Thoracic aorta (tissue), 2 donors: ENCODE measurements at regions not wholly inside any gene's neighbourhood (a gene's known extent, or its start where the extent isn't known, plus 50 kb on each side); places are given as distances from the start of the nearest gene placed in this dataset.
"Not testable (repeated sequence)": the region's sequence is repeated elsewhere in the genome, so short reads cannot be mapped to it uniquely, and the experiment has no call there.

ENCODE experiments used
- ATAC-seq: fragments of 150-250 bp; one replicate; pipeline ENCODE4 v1.8.0; 2017; ENCODE audit warnings: low read depth; ENCODE audit not compliant: insufficient number of reproducible peaks, low FRiP score
- DNase-seq: peaks from one replicate; pipeline ENCODE4 v3.0.0-alpha.2; 2020; ENCODE audit warnings: low spot score
- H3K27ac ChIP-seq, 2 donors: fragments of 200-600 bp; sonication (generic); 1 replicate in 1 of 2; 2 replicates in 1 of 2; pipeline ENCODE4 v1.5.1; 2016; ENCODE audit warnings: mild to moderate bottlenecking in 2 of 2, moderate library complexity in 2 of 2
- H3K27me3 ChIP-seq: fragments of 200-600 bp; sonication (generic); replicated peaks from 2 replicates; pipeline ENCODE4 v1.6.0; 2016; ENCODE audit warnings: mild to moderate bottlenecking; ENCODE audit not compliant: insufficient read depth
- H3K36me3 ChIP-seq: fragments of 200-600 bp; sonication (generic); one replicate; pipeline ENCODE4 v1.5.1; 2016
- H3K4me1 ChIP-seq, 2 donors: fragments of 200-600 bp; sonication (generic); 1 replicate in 1 of 2; 2 replicates in 1 of 2; pipeline versions ENCODE4 v1.5.1 to v1.6.0; 2016; ENCODE audit warnings: low read depth in 2 of 2, mild to moderate bottlenecking in 1 of 2; ENCODE audit not compliant: control insufficient read depth in 1 of 2
- H3K4me3 ChIP-seq: fragments of 200-600 bp; sonication (generic); 2 replicates; pipeline ENCODE4 v1.5.1; 2016; ENCODE audit warnings: mild to moderate bottlenecking
- H3K9me3 ChIP-seq: fragments of 200-600 bp; sonication (generic); 2 replicates; pipeline ENCODE4 v1.5.1; 2016
- CTCF ChIP-seq: fragments of 200-600 bp; sonication (generic); IDR thresholded peaks from one replicate; pipeline ENCODE4 v1.5.1; 2019; ENCODE audit warnings: antibody characterized with exemption

GRCh38 chr2:186349508-186349907 lies 136.6 kb upstream of the ZC3H15 start:
- Histone ChIP-seq H3K9me3 (no peaks in the 10 kb centered on the region), H3K4me3 (no peak overlapping the region), H3K27ac (no peak overlapping the region), H3K27me3 (no peaks in the 10 kb centered on the region), H3K36me3 (no peaks in the 10 kb centered on the region), H3K4me1 (peaks cover 3 to 19% of the 10 kb centered on the region in 2 donors)
- DNase-seq (no peak), ATAC-seq (no peak)
- TF ChIP-seq CTCF = no peak

- H3K27me3 ChIP-seq, ATAC-seq, H3K27ac ChIP-seq, H3K4me3 ChIP-seq, DNase-seq, H3K4me1 ChIP-seq, H3K36me3 ChIP-seq, H3K9me3 ChIP-seq: not testable (repeated sequence)
Observed at GRCh38 chr2:186354160-186354559, 131.9 kb upstream of the ZC3H15 start.

- Histone ChIP-seq H3K9me3 (no peaks in the 10 kb centered on the region), H3K36me3 (no peaks in the 10 kb centered on the region), H3K27ac (no peak overlapping the region), H3K27me3 (no peaks in the 10 kb centered on the region), H3K4me3 (no peak overlapping the region), H3K4me1 (no peaks in the 10 kb centered on the region)
- no peak for ATAC-seq
- no peak for DNase-seq
- no peak for TF ChIP-seq CTCF
Observed at GRCh38 chr2:186365406-186365805, 120.7 kb upstream of the ZC3H15 start.

GRCh38 chr2:186379052-186379451 lies 107.0 kb upstream of the ZC3H15 start:
- H3K4me3 ChIP-seq = no peak overlapping the region
- H3K4me1 ChIP-seq = no peaks in the 10 kb centered on the region
- ATAC-seq (no peak), DNase-seq (no peak)
- H3K9me3 ChIP-seq = peaks cover 4% of the 10 kb centered on the region
- H3K36me3 ChIP-seq = no peaks in the 10 kb centered on the region
- no peaks in the 10 kb centered on the region for H3K27me3 ChIP-seq
- no peak for TF ChIP-seq CTCF
- H3K27ac ChIP-seq = no peak overlapping the region

GRCh38 chr2:186380805-186381204 lies 105.3 kb upstream of the ZC3H15 start:
- Histone ChIP-seq H3K4me1 (no peaks in the 10 kb centered on the region), H3K9me3 (peaks cover 4% of the 10 kb centered on the region), H3K27me3 (no peaks in the 10 kb centered on the region), H3K4me3 (no peak overlapping the region), H3K27ac (no peak overlapping the region), H3K36me3 (no peaks in the 10 kb centered on the region)
- DNase-seq = no peak
- ATAC-seq = no peak
- no peak for TF ChIP-seq CTCF

- Histone ChIP-seq H3K4me3 (no peak overlapping the region), H3K36me3 (no peaks in the 10 kb centered on the region), H3K4me1 (no peaks in the 10 kb centered on the region), H3K27ac (no peak overlapping the region), H3K9me3 (peaks cover 6% of the 10 kb centered on the region), H3K27me3 (no peaks in the 10 kb centered on the region)
- no peak for DNase-seq
- no peak for ATAC-seq
- TF ChIP-seq CTCF = no peak
Observed at GRCh38 chr2:186381573-186381972, 104.5 kb upstream of the ZC3H15 start.
